ENCODE measurements at regions not wholly inside any gene's neighbourhood (a gene's known extent, or its start where the extent isn't known, plus 50 kb on each side); places are given as distances from the start of the nearest gene placed in this dataset.
"Not testable (repeated sequence)": the region's sequence is repeated elsewhere in the genome, so short reads cannot be mapped to it uniquely, and the experiment has no call there.

DNA sequence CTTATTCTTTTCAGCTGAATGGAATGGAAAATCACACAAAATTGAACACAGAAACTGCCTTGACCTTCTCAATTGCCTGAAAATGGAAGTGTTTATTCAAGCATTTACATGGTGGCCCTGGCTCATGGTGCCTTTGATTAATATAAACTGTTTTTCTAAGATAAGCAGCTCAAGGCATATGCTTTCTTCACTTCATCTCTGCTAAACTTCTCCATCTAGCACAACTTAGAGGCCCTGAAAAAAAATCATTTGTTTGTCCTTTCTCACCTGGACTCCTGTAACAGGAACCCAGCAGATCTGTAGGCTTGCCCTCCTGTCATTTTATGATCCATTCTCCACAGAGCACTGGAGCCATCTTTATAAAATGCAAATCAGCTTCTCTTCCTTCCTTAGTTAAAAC, 117.5 kb upstream of the KRR1 start:
- no peaks in the 10 kb centered on the region for H3K4me1 ChIP-seq
- intact Hi-C loops (cut with DNase I; ENCODE audit: low total_unique reads), result no loop called here
- H3K9me3 ChIP-seq, result no peaks in the 10 kb centered on the region
- H3K36me3 ChIP-seq, result no peaks in the 10 kb centered on the region
- no peak overlapping the region for H3K4me3 ChIP-seq
- no peak overlapping the region for H3K27ac ChIP-seq
- DNase-seq (ENCODE audit: low spot score in 2 of 2), result no peak
- H3K27me3 ChIP-seq, result no peaks in the 10 kb centered on the region
- TF ChIP-seq, protein P1, sequence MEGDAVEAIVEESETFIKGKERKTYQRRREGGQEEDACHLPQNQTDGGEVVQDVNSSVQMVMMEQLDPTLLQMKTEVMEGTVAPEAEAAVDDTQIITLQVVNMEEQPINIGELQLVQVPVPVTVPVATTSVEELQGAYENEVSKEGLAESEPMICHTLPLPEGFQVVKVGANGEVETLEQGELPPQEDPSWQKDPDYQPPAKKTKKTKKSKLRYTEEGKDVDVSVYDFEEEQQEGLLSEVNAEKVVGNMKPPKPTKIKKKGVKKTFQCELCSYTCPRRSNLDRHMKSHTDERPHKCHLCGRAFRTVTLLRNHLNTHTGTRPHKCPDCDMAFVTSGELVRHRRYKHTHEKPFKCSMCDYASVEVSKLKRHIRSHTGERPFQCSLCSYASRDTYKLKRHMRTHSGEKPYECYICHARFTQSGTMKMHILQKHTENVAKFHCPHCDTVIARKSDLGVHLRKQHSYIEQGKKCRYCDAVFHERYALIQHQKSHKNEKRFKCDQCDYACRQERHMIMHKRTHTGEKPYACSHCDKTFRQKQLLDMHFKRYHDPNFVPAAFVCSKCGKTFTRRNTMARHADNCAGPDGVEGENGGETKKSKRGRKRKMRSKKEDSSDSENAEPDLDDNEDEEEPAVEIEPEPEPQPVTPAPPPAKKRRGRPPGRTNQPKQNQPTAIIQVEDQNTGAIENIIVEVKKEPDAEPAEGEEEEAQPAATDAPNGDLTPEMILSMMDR (IDR thresholded peaks at IDR 0.05), result no peak
- no peak for TF ChIP-seq POLR2AphosphoS5 (IDR thresholded peaks at IDR 0.05)
- TF ChIP-seq POLR2A (IDR thresholded peaks at IDR 0.05), result no peak

DNA sequence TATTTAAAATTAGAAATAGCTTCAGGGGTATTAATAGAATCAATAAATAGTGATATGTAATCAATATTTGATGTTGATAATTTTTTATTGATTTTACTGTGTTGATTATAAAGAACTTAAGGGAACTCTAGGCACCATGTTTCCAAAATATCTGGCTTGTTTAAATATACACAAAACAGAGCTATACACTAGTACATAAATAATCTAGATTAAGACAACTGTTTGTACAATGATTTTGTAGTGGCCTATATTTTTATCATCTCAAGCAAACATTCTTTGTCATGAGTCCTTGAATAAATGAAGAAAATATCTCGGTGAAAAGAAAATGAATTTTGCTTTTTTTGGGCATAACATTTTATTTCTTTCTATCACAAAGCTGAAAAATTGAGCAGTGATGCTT, 117.1 kb upstream of the KRR1 start:
- TF ChIP-seq, protein P1 (IDR thresholded peaks at IDR 0.05), result no peak
- TF ChIP-seq POLR2A (IDR thresholded peaks at IDR 0.05), result no peak
- no peak for TF ChIP-seq POLR2AphosphoS5 (IDR thresholded peaks at IDR 0.05)
- Histone ChIP-seq H3K27ac (no peak overlapping the region), H3K4me3 (no peak overlapping the region), H3K9me3 (no peaks in the 10 kb centered on the region), H3K4me1 (no peaks in the 10 kb centered on the region), H3K36me3 (no peaks in the 10 kb centered on the region), H3K27me3 (no peaks in the 10 kb centered on the region)
- intact Hi-C loops (cut with DNase I; ENCODE audit: low total_unique reads), result no loop called here
- DNase-seq (ENCODE audit: low spot score in 2 of 2), result no peak

DNA sequence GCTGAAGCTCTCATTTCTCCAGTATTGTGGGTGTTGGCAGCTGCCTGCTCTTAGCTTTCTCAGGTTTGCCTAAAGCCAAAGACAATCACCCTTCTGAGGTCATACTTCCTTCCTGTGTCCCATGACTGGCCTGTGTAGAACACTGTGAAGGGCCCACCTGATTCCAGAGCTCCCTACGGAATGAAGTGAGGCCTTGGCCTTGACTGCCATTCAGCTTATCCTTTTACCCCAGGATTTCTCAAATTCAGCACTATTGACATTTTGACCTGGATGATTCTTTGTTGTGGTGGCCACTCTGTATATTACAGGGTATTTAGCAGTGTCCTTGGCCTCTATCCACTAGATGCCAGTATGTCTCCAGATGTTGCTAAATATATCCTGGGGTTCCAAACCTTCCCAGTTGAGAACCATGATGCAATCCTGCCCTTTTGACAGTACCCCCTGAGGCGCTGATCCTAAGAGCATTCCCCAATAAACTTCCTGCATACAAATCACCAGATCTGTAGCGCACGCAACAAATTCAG, 112.3 kb upstream of the KRR1 start:
- H3K9me3 ChIP-seq, result no peaks in the 10 kb centered on the region
- no peak for DNase-seq (ENCODE audit: low spot score in 2 of 2)
- no peak for TF ChIP-seq POLR2A (IDR thresholded peaks at IDR 0.05)
- TF ChIP-seq, protein P1 (IDR thresholded peaks at IDR 0.05), result no peak
- TF ChIP-seq POLR2AphosphoS5 (IDR thresholded peaks at IDR 0.05), result no peak
- no peaks in the 10 kb centered on the region for H3K27me3 ChIP-seq
- no peak overlapping the region for H3K27ac ChIP-seq
- H3K4me3 ChIP-seq, result no peak overlapping the region
- no peaks in the 10 kb centered on the region for H3K36me3 ChIP-seq
- intact Hi-C loops (cut with DNase I; ENCODE audit: low total_unique reads), result no loop called here
- H3K4me1 ChIP-seq, result no peaks in the 10 kb centered on the region

DNA sequence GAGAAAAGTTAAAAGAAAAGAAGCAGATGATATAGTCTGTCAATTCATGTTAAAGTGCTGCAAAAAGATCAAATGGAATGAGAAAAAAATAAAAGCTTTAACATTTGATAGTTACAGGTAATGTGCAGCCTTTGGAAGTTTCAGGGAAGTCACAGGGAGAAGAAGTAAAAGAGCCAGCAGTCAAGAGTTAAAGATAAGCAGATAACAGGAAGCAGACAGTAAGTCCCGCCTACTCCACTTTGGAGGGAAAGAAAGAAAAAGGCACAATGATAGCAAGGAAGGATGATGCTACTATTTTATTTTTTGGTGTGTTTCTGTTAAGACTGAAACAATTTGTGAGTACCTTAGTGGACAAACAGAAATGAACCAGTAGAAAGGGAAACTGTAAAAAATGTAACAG, 111.1 kb upstream of the KRR1 start:
- no peak overlapping the region for H3K27ac ChIP-seq
- H3K27me3 ChIP-seq, result no peaks in the 10 kb centered on the region
- H3K9me3 ChIP-seq, result no peaks in the 10 kb centered on the region
- no peaks in the 10 kb centered on the region for H3K36me3 ChIP-seq
- intact Hi-C loops (cut with DNase I; ENCODE audit: low total_unique reads), result no loop called here
- DNase-seq (ENCODE audit: low spot score in 2 of 2), result no peak
- H3K4me1 ChIP-seq, result no peaks in the 10 kb centered on the region
- TF ChIP-seq POLR2AphosphoS5 (IDR thresholded peaks at IDR 0.05) (no peak), POLR2A (IDR thresholded peaks at IDR 0.05) (no peak)
- TF ChIP-seq, protein P1 (IDR thresholded peaks at IDR 0.05), result no peak
- no peak overlapping the region for H3K4me3 ChIP-seq

DNA sequence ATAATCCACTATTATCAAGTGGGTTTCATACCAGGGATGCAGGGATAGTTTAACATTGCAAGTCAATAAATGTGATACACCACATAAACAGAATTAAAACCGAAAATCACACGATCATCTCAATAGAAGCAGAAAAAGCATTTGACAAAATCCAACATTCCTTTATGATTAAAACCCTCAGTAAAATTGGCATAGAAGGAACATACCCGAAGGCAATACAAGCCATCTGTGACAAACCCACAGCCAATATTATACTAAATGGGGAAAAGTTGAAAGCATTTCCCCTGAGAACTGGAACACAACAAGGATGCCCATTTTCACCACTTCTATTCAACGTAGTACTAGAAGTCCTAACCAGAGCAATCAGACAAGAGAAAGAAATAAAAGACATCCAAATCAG, 103.0 kb upstream of the KRR1 start:
- H3K36me3 ChIP-seq; H3K27me3 ChIP-seq; DNase-seq (ENCODE audit: low spot score in 2 of 2); H3K9me3 ChIP-seq; H3K4me3 ChIP-seq; H3K27ac ChIP-seq; H3K4me1 ChIP-seq; intact Hi-C loops (cut with DNase I; ENCODE audit: low total_unique reads): not testable (repeated sequence)

DNA sequence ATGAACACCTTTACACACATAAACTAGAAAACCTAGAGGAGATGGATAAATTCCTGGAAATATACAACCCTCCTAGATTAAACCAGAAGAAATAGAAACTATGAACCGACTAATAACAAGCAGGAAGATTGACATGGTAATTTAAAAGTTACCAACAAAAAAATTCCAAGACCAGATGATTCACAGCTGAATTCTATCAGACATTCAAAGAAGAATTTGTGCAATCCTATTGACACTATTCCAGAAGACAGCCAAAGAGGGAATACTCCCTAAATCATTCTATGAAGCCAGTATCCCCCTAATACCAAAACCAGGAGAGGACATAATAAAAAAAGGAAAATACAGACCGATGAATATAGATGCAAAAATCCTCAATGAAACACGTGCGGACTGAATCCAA, 102.6 kb upstream of the KRR1 start:
- no peak for DNase-seq (ENCODE audit: low spot score in 2 of 2)
- no peaks in the 10 kb centered on the region for H3K4me1 ChIP-seq
- no peaks in the 10 kb centered on the region for H3K36me3 ChIP-seq
- no peak overlapping the region for H3K27ac ChIP-seq
- TF ChIP-seq, protein P1 (IDR thresholded peaks at IDR 0.05), result no peak
- TF ChIP-seq POLR2A (IDR thresholded peaks at IDR 0.05) (no peak), POLR2AphosphoS5 (IDR thresholded peaks at IDR 0.05) (no peak)
- no peaks in the 10 kb centered on the region for H3K9me3 ChIP-seq
- no peak overlapping the region for H3K4me3 ChIP-seq
- intact Hi-C loops (cut with DNase I; ENCODE audit: low total_unique reads), result no loop called here
- H3K27me3 ChIP-seq, result no peaks in the 10 kb centered on the region

Data from breast epithelium (tissue), 4 donors.